GM12891 (cell line): ENCODE measurements at regions not wholly inside any gene's neighbourhood (a gene's known extent, or its start where the extent isn't known, plus 50 kb on each side); places are given as distances from the start of the nearest gene placed in this dataset.

Source experiments
- POLR2A ChIP-seq: IDR thresholded peaks from 2 replicates; pipeline ENCODE4 v1.6.1; 2011; ENCODE audit warnings: low read depth, low read length, control low read depth
- POLR2AphosphoS5 ChIP-seq: IDR thresholded peaks from 2 replicates; pipeline ENCODE4 v1.6.1; 2011; ENCODE audit warnings: low read depth, low read length, control low read depth
- TAF1 ChIP-seq: IDR thresholded peaks from 2 replicates; pipeline ENCODE4 v1.6.1; 2011; ENCODE audit warnings: low read depth, low read length, control low read depth

- TF ChIP-seq POLR2A, result no peak
- TF ChIP-seq TAF1, result no peak
- no peak for TF ChIP-seq POLR2AphosphoS5
These were observed 650.0 kb upstream of the HTR2C start for GRCh38 chrX:113933931-113934330.
